Tibial nerve (tissue), 4 donors: ENCODE measurements at regions not wholly inside any gene's neighbourhood (a gene's known extent, or its start where the extent isn't known, plus 50 kb on each side); places are given as distances from the start of the nearest gene placed in this dataset.

Experiments
- CTCF ChIP-seq, 5 experiments: fragments of 200-600 bp in 3 of 5; fragments of 450-650 bp in 2 of 5; sonication (generic) in 3 of 5; IDR thresholded peaks; one replicate each; pipeline ENCODE4 v1.5.1; 2016 to 2019; ENCODE audit warnings: antibody characterized with exemption in 5 of 5, mild to moderate bottlenecking in 3 of 5, moderate library complexity in 2 of 5
- EP300 ChIP-seq, 2 donors: sonication (generic); formaldehyde crosslinking; IDR thresholded peaks; one replicate each; pipeline ENCODE4 v1.6.1; 2017; ENCODE audit warnings: antibody characterized with exemption in 2 of 2, mild to moderate bottlenecking in 1 of 2
- POLR2A ChIP-seq, 2 donors: fragments of 450-650 bp; IDR thresholded peaks; one replicate each; pipeline ENCODE4 v1.6.1; 2017; ENCODE audit warnings: antibody characterized with exemption in 2 of 2, mild to moderate bottlenecking in 2 of 2, moderate library complexity in 2 of 2

- TF ChIP-seq CTCF (IDR thresholded peaks at IDR 0.05) (peak in 1 of 5 experiments; percentile 15), POLR2A (IDR thresholded peaks at IDR 0.05) (no peak), EP300 (IDR thresholded peaks at IDR 0.05) (no peak)
Observed at GRCh38 chr11:25733777-25734176, 598.2 kb upstream of the ANO3 start.
